ENCODE measurements at regions not wholly inside any gene's neighbourhood (a gene's known extent, or its start where the extent isn't known, plus 50 kb on each side); places are given as distances from the start of the nearest gene placed in this dataset.

GRCh38 chr18:28826107-28826506, 649.2 kb upstream of the CDH2 start:
- no TSS peak for BruUV-seq (replicated peaks)
- Mint-ChIP-seq H3K27ac (ENCODE audit: low read depth, unreplicated experiment) (no peak overlapping the region), H3K36me3 (ENCODE audit: insufficient read depth, unreplicated experiment) (no peaks in the 10 kb centered on the region), H3K4me3 (ENCODE audit: unreplicated experiment) (no peak overlapping the region), H3K27me3 (ENCODE audit: insufficient read depth, unreplicated experiment) (no peaks in the 10 kb centered on the region), H3K4me1 (ENCODE audit: insufficient read depth, unreplicated experiment) (peaks cover 11% of the 10 kb centered on the region), H3K9me3 (ENCODE audit: unreplicated experiment) (no peaks in the 10 kb centered on the region)
- no peak for DNase-seq (ENCODE audit: unreplicated experiment)
- intact Hi-C loops (cut with micrococcal nuclease): no loop called here
- CTCF ChIA-PET: interaction anchor here (0.5 kb wide), 1 partner anchor 870 kb away, joined by 3 read pairs; no protein-coding TSS in a partner anchor
- no peak for TF ChIP-seq CTCF (IDR thresholded peaks at IDR 0.05; ENCODE audit: unreplicated experiment)
- POLR2A ChIA-PET: interaction anchor here (0.6 to 0.7 kb wide), 2 partner anchors 127 to 1202 kb away, joined by 3 read pairs; no protein-coding TSS in a partner anchor

GRCh38 chr18:28824183-28824574, 647.2 kb upstream of the CDH2 start:
- H3K27ac Mint-ChIP-seq (ENCODE audit: low read depth, unreplicated experiment): no peak overlapping the region
- TF ChIP-seq CTCF (IDR thresholded peaks at IDR 0.05; ENCODE audit: unreplicated experiment): no peak
- no peaks in the 10 kb centered on the region for H3K36me3 Mint-ChIP-seq (ENCODE audit: insufficient read depth, unreplicated experiment)
- ChIA-PET CTCF (no interaction called here), POLR2A (no interaction called here)
- BruUV-seq (replicated peaks): no TSS peak
- no peaks in the 10 kb centered on the region for H3K27me3 Mint-ChIP-seq (ENCODE audit: insufficient read depth, unreplicated experiment)
- peaks cover 11% of the 10 kb centered on the region for H3K4me1 Mint-ChIP-seq (ENCODE audit: insufficient read depth, unreplicated experiment)
- no peaks in the 10 kb centered on the region for H3K9me3 Mint-ChIP-seq (ENCODE audit: unreplicated experiment)
- DNase-seq (ENCODE audit: unreplicated experiment): no peak
- intact Hi-C loops (cut with micrococcal nuclease): no loop called here
- H3K4me3 Mint-ChIP-seq (ENCODE audit: unreplicated experiment): no peak overlapping the region

- Mint-ChIP-seq H3K27ac (ENCODE audit: low read depth, unreplicated experiment) (no peak overlapping the region), H3K4me3 (ENCODE audit: unreplicated experiment) (no peak overlapping the region), H3K4me1 (ENCODE audit: insufficient read depth, unreplicated experiment) (peaks cover 11% of the 10 kb centered on the region), H3K27me3 (ENCODE audit: insufficient read depth, unreplicated experiment) (no peaks in the 10 kb centered on the region), H3K36me3 (ENCODE audit: insufficient read depth, unreplicated experiment) (no peaks in the 10 kb centered on the region), H3K9me3 (ENCODE audit: unreplicated experiment) (no peaks in the 10 kb centered on the region)
- BruUV-seq (replicated peaks): no TSS peak
- CTCF ChIA-PET: interaction anchor here (0.6 kb wide), 1 partner anchor 1379 kb away, joined by 3 read pairs; no protein-coding TSS in a partner anchor
- POLR2A ChIA-PET: no interaction called here
- TF ChIP-seq CTCF (IDR thresholded peaks at IDR 0.05; ENCODE audit: unreplicated experiment): no peak
- intact Hi-C loops (cut with micrococcal nuclease): no loop called here
- peak; percentile 94 for DNase-seq (ENCODE audit: unreplicated experiment)
Measured at GRCh38 chr18:28823506-28824182, 646.7 kb upstream of the CDH2 start.

GRCh38 chr18:28820353-28820752, 643.4 kb upstream of the CDH2 start:
- ChIA-PET CTCF (no interaction called here), POLR2A (no interaction called here)
- DNase-seq (ENCODE audit: unreplicated experiment): no peak
- Mint-ChIP-seq H3K4me3 (ENCODE audit: unreplicated experiment) (no peak overlapping the region), H3K9me3 (ENCODE audit: unreplicated experiment) (no peaks in the 10 kb centered on the region), H3K27me3 (ENCODE audit: insufficient read depth, unreplicated experiment) (no peaks in the 10 kb centered on the region), H3K27ac (ENCODE audit: low read depth, unreplicated experiment) (no peak overlapping the region), H3K36me3 (ENCODE audit: insufficient read depth, unreplicated experiment) (no peaks in the 10 kb centered on the region), H3K4me1 (ENCODE audit: insufficient read depth, unreplicated experiment) (peaks cover 11% of the 10 kb centered on the region)
- TF ChIP-seq CTCF (IDR thresholded peaks at IDR 0.05; ENCODE audit: unreplicated experiment): no peak
- BruUV-seq (replicated peaks): no TSS peak
- intact Hi-C loops (cut with micrococcal nuclease): no loop called here

All from MCF 10A (cell line).